Naive thymus-derived CD4-positive, alpha-beta T cell (primary cell): ENCODE measurements at regions not wholly inside any gene's neighbourhood (a gene's known extent, or its start where the extent isn't known, plus 50 kb on each side); places are given as distances from the start of the nearest gene placed in this dataset.

Experiments
- ATAC-seq: fragments of 150-1000 bp; cut with Tn5 transposase; 2 replicates; pipeline ENCODE4 v1.10.0; 2021; ENCODE audit warnings: mild to moderate bottlenecking, moderate library complexity
- CTCF ChIA-PET: fragments of 350-600 bp; sonication (Branson Sonifier 250); formaldehyde crosslinking; loops from one replicate; lab custom pipeline; 2021; ENCODE audit warnings: antibody characterized with exemption; lab: Charles Lee
- POLR2A ChIA-PET: fragments of 350-600 bp; sonication (Branson Sonifier 250); formaldehyde crosslinking; loops from one replicate; lab custom pipeline; 2021; ENCODE audit warnings: antibody characterized with exemption, inconsistent platforms; lab: Charles Lee
- DNase-seq, 9 donors: peaks; one replicate each; pipeline versions ENCODE4 v3.0.0 to v3.0.0-alpha.2; 2020 to 2022; ENCODE audit warnings: mixed read lengths in 1 of 9
- H3K27ac ChIP-seq: one replicate; pipeline ENCODE4 v1.7.0; 2013; ENCODE audit warnings: mild to moderate bottlenecking, low read depth, low read length, moderate library complexity
- H3K27me3 ChIP-seq, 2 donors: one replicate each; pipeline ENCODE4 v1.7.0; 2013; ENCODE audit warnings: low read length in 2 of 2, mild to moderate bottlenecking in 2 of 2, moderate library complexity in 2 of 2; ENCODE audit not compliant: control insufficient read depth in 2 of 2, insufficient read depth in 2 of 2
- H3K36me3 ChIP-seq, 3 experiments: 1 replicate in 2 of 3; 2 replicates in 1 of 3; pipeline ENCODE4 v1.7.0; 2013; ENCODE audit warnings: low read length in 3 of 3, mild to moderate bottlenecking in 3 of 3, moderate library complexity in 1 of 3; ENCODE audit not compliant: insufficient read depth in 3 of 3, control insufficient read depth in 2 of 3
- H3K4me1 ChIP-seq, 2 donors: one replicate each; pipeline ENCODE4 v1.7.0; 2013; ENCODE audit warnings: low read length in 2 of 2, mild to moderate bottlenecking in 2 of 2, moderate library complexity in 1 of 2; ENCODE audit not compliant: control insufficient read depth in 2 of 2, insufficient read depth in 2 of 2
- H3K4me3 ChIP-seq: 2 replicates; pipeline ENCODE4 v1.7.0; 2013; ENCODE audit warnings: mild to moderate bottlenecking, low read length
- H3K9me3 ChIP-seq, 3 experiments: 1 replicate in 2 of 3; 2 replicates in 1 of 3; pipeline ENCODE4 v1.7.0; 2013; ENCODE audit warnings: low read length in 3 of 3; ENCODE audit not compliant: control insufficient read depth in 2 of 3
- H3K27ac Mint-ChIP-seq, 9 donors: one replicate each; pipeline ENCODE4 v1.8.0; 2020 to 2022; ENCODE audit warnings: mixed read lengths in 9 of 9, mild to moderate bottlenecking in 8 of 9, moderate library complexity in 5 of 9, inconsistent platforms in 2 of 9
- H3K27me3 Mint-ChIP-seq, 5 donors: one replicate each; pipeline ENCODE4 v1.8.0; 2021 to 2022; ENCODE audit warnings: mixed read lengths in 5 of 5, mild to moderate bottlenecking in 1 of 5
- H3K36me3 Mint-ChIP-seq, 5 donors: one replicate each; pipeline ENCODE4 v1.8.0; 2020 to 2022; ENCODE audit warnings: mixed read lengths in 5 of 5, mild to moderate bottlenecking in 3 of 5, inconsistent platforms in 1 of 5
- H3K4me1 Mint-ChIP-seq, 7 donors: one replicate each; pipeline ENCODE4 v1.8.0; 2020 to 2022; ENCODE audit warnings: mixed read lengths in 7 of 7, mild to moderate bottlenecking in 3 of 7, inconsistent platforms in 1 of 7
- H3K4me3 Mint-ChIP-seq, 10 donors: one replicate each; pipeline ENCODE4 v1.8.0; 2020 to 2022; ENCODE audit warnings: mild to moderate bottlenecking in 10 of 10, mixed read lengths in 10 of 10, moderate library complexity in 6 of 10, inconsistent platforms in 2 of 10
- H3K9me3 Mint-ChIP-seq, 11 donors: one replicate each; pipeline ENCODE4 v1.8.0; 2020 to 2022; ENCODE audit warnings: mixed read lengths in 11 of 11, mild to moderate bottlenecking in 4 of 11, inconsistent platforms in 1 of 11, moderate library complexity in 1 of 11
- intact Hi-C, 2 donors: fragments of 100-400 bp; cut with micrococcal nuclease; formaldehyde crosslinking; loops; one replicate each; pipeline ENCODE4 v1.15.1; 2023

GRCh38 chrX:99800016-99800415, 610.1 kb downstream of the PCDH19 start:
- CTCF ChIA-PET = no interaction called here
- POLR2A ChIA-PET = no interaction called here
- Histone ChIP-seq H3K9me3 (no peaks in the 10 kb centered on the region), H3K4me1 (no peaks in the 10 kb centered on the region), H3K27me3 (no peaks in the 10 kb centered on the region), H3K27ac (no peak overlapping the region), H3K36me3 (no peaks in the 10 kb centered on the region), H3K4me3 (no peak overlapping the region)
- Mint-ChIP-seq H3K4me1 (no peaks in the 10 kb centered on the region), H3K27ac (no peak overlapping the region), H3K9me3 (peaks cover 0 to 3% (median 0%) of the 10 kb centered on the region in 11 donors), H3K4me3 (no peak overlapping the region), H3K36me3 (no peaks in the 10 kb centered on the region), H3K27me3 (no peaks in the 10 kb centered on the region)
- intact Hi-C loops = no loop called here
- ATAC-seq (no peak), DNase-seq (no peak)

GRCh38 chrX:99798936-99799335, 611.1 kb downstream of the PCDH19 start:
- Mint-ChIP-seq H3K27me3 (no peaks in the 10 kb centered on the region), H3K36me3 (no peaks in the 10 kb centered on the region), H3K9me3 (peaks cover 0 to 6% (median 1%) of the 10 kb centered on the region in 11 donors), H3K27ac (no peak overlapping the region), H3K4me1 (no peaks in the 10 kb centered on the region), H3K4me3 (no peak overlapping the region)
- intact Hi-C loops = no loop called here
- Histone ChIP-seq H3K27ac (no peak overlapping the region), H3K36me3 (no peaks in the 10 kb centered on the region), H3K9me3 (no peaks in the 10 kb centered on the region), H3K4me1 (no peaks in the 10 kb centered on the region), H3K4me3 (no peak overlapping the region), H3K27me3 (no peaks in the 10 kb centered on the region)
- CTCF ChIA-PET = no interaction called here
- ATAC-seq = no peak
- DNase-seq = no peak
- POLR2A ChIA-PET = no interaction called here

- ATAC-seq = no peak
- Mint-ChIP-seq H3K36me3 (no peaks in the 10 kb centered on the region), H3K27ac (no peak overlapping the region), H3K9me3 (peaks cover 0 to 9% (median 3%) of the 10 kb centered on the region in 11 donors), H3K27me3 (no peaks in the 10 kb centered on the region), H3K4me1 (no peaks in the 10 kb centered on the region), H3K4me3 (no peak overlapping the region)
- Histone ChIP-seq H3K4me1 (no peaks in the 10 kb centered on the region), H3K36me3 (no peaks in the 10 kb centered on the region), H3K9me3 (no peaks in the 10 kb centered on the region), H3K27me3 (no peaks in the 10 kb centered on the region), H3K4me3 (no peak overlapping the region), H3K27ac (no peak overlapping the region)
- ChIA-PET CTCF (no interaction called here), POLR2A (no interaction called here)
- intact Hi-C loops = no loop called here
- no peak for DNase-seq
Measured at GRCh38 chrX:99795495-99795894, 614.6 kb downstream of the PCDH19 start.

GRCh38 chrX:99782516-99783040, 627.5 kb downstream of the PCDH19 start:
- CTCF ChIA-PET = no interaction called here
- Mint-ChIP-seq H3K27me3 (no peaks in the 10 kb centered on the region), H3K9me3 (peaks cover 0 to 7% (median 0%) of the 10 kb centered on the region in 11 donors), H3K4me1 (no peaks in the 10 kb centered on the region), H3K4me3 (no peak overlapping the region), H3K27ac (no peak overlapping the region), H3K36me3 (no peaks in the 10 kb centered on the region)
- Histone ChIP-seq H3K4me3 (no peak overlapping the region), H3K36me3 (no peaks in the 10 kb centered on the region), H3K4me1 (no peaks in the 10 kb centered on the region), H3K9me3 (no peaks in the 10 kb centered on the region), H3K27me3 (no peaks in the 10 kb centered on the region), H3K27ac (no peak overlapping the region)
- POLR2A ChIA-PET = no interaction called here
- ATAC-seq (no peak), DNase-seq (no peak)
- intact Hi-C loops = no loop called here

DNA sequence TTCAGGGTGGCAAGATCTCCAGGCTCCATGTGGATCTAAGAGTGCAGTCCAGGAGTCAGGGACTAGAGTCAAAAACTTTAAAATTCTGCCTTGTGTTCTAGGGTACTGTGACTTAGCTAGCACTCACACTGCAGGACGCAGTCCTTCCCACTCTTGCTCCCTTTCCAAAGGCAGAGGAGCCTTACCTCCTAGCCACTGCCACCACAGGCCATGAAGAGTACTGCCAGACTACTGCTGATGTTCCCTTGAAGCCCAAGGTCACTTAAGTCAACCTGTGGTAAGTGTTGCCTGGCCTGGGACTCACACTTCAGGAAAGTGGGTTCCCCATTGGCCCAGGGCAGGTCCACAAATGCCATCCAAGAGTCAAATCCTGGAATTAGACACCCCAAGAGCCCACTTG, 632.2 kb downstream of the PCDH19 start:
- no peaks in the 10 kb centered on the region for H3K9me3 ChIP-seq
- H3K27me3 ChIP-seq = no peaks in the 10 kb centered on the region
- intact Hi-C loops = no loop called here
- H3K27me3 Mint-ChIP-seq = no peaks in the 10 kb centered on the region
- H3K27ac ChIP-seq = no peak overlapping the region
- no peaks in the 10 kb centered on the region for H3K4me1 Mint-ChIP-seq
- H3K36me3 Mint-ChIP-seq = no peaks in the 10 kb centered on the region
- H3K4me1 ChIP-seq = no peaks in the 10 kb centered on the region
- peaks cover 0 to 5% (median 0%) of the 10 kb centered on the region in 11 donors for H3K9me3 Mint-ChIP-seq
- no peaks in the 10 kb centered on the region for H3K36me3 ChIP-seq
- DNase-seq (no peak), ATAC-seq (no peak)
- no peak overlapping the region for H3K27ac Mint-ChIP-seq
- H3K4me3 Mint-ChIP-seq = no peak overlapping the region
- no peak overlapping the region for H3K4me3 ChIP-seq
- CTCF ChIA-PET = no interaction called here
- POLR2A ChIA-PET = no interaction called here

- Mint-ChIP-seq H3K36me3 (no peaks in the 10 kb centered on the region), H3K4me3 (no peak overlapping the region), H3K4me1 (no peaks in the 10 kb centered on the region), H3K27me3 (no peaks in the 10 kb centered on the region), H3K9me3 (peaks cover 0 to 20% (median 2%) of the 10 kb centered on the region in 11 donors), H3K27ac (no peak overlapping the region)
- H3K9me3 ChIP-seq = no peaks in the 10 kb centered on the region
- ChIA-PET POLR2A (no interaction called here), CTCF (no interaction called here)
- no peaks in the 10 kb centered on the region for H3K4me1 ChIP-seq
- no peaks in the 10 kb centered on the region for H3K36me3 ChIP-seq
- H3K4me3 ChIP-seq = no peak overlapping the region
- no peak overlapping the region for H3K27ac ChIP-seq
- ATAC-seq = no peak
- intact Hi-C loops = no loop called here
- no peaks in the 10 kb centered on the region for H3K27me3 ChIP-seq
- no peak for DNase-seq
Measured at GRCh38 chrX:99761731-99762130, 648.3 kb downstream of the PCDH19 start.

GRCh38 chrX:99752776-99753175, 657.3 kb downstream of the PCDH19 start:
- intact Hi-C loops = no loop called here
- no peak overlapping the region for H3K4me3 Mint-ChIP-seq
- ChIA-PET CTCF (no interaction called here), POLR2A (no interaction called here)
- ATAC-seq = no peak
- Histone ChIP-seq H3K27ac (no peak overlapping the region), H3K4me1 (no peaks in the 10 kb centered on the region), H3K36me3 (no peaks in the 10 kb centered on the region), H3K9me3 (no peaks in the 10 kb centered on the region), H3K4me3 (no peak overlapping the region), H3K27me3 (no peaks in the 10 kb centered on the region)
- no peaks in the 10 kb centered on the region for H3K4me1 Mint-ChIP-seq
- peaks cover 0 to 6% (median 0%) of the 10 kb centered on the region in 11 donors for H3K9me3 Mint-ChIP-seq
- no peaks in the 10 kb centered on the region for H3K36me3 Mint-ChIP-seq
- no peaks in the 10 kb centered on the region for H3K27me3 Mint-ChIP-seq
- no peak overlapping the region for H3K27ac Mint-ChIP-seq
- DNase-seq = no peak
